GM21529 (cell line): ENCODE measurements at regions not wholly inside any gene's neighbourhood (a gene's known extent, or its start where the extent isn't known, plus 50 kb on each side); places are given as distances from the start of the nearest gene placed in this dataset.
"Not testable (repeated sequence)": the region's sequence is repeated elsewhere in the genome, so short reads cannot be mapped to it uniquely, and the experiment has no call there.

ENCODE experiments used
- ATAC-seq: cut with Tn5 transposase; IDR thresholded peaks from one replicate; pipeline ENCODE4 v1.9.1; 2021; ENCODE audit not compliant: unreplicated experiment

GRCh38 chr7:128561116-128561722 is 84.7 kb downstream of the METTL2B start:
- peak; percentile 65 for ATAC-seq

- ATAC-seq: not testable (repeated sequence)
Measured at GRCh38 chr7:128562795-128563194, 86.2 kb downstream of the METTL2B start.

- ATAC-seq: not testable (repeated sequence)
Measured at GRCh38 chr7:128564123-128564700, 87.7 kb downstream of the METTL2B start.

GRCh38 chr7:128564932-128565864 is 88.7 kb downstream of the METTL2B start:
- not testable (repeated sequence) for ATAC-seq

- not testable (repeated sequence) for ATAC-seq
Measured at GRCh38 chr7:128575277-128575676, 96.8 kb upstream of the GARIN1A start.

- not testable (repeated sequence) for ATAC-seq
Measured at GRCh38 chr7:128576953-128577352, 95.1 kb upstream of the GARIN1A start.

GRCh38 chr7:128579843-128580242 is 92.2 kb upstream of the GARIN1A start:
- not testable (repeated sequence) for ATAC-seq

- not testable (repeated sequence) for ATAC-seq
Measured at GRCh38 chr7:128581100-128581499, 91.0 kb upstream of the GARIN1A start.

GRCh38 chr7:128581825-128582561 is 90.1 kb upstream of the GARIN1A start:
- ATAC-seq: not testable (repeated sequence)

GRCh38 chr7:128586715-128587114 is 85.4 kb upstream of the GARIN1A start:
- ATAC-seq: not testable (repeated sequence)

GRCh38 chr7:128591705-128592104 is 80.4 kb upstream of the GARIN1A start:
- ATAC-seq: no peak

- not testable (repeated sequence) for ATAC-seq
Measured at GRCh38 chr7:128592209-128592608, 79.9 kb upstream of the GARIN1A start.

- ATAC-seq: not testable (repeated sequence)
Measured at GRCh38 chr7:128594061-128594460, 78.0 kb upstream of the GARIN1A start.

- not testable (repeated sequence) for ATAC-seq
Measured at GRCh38 chr7:128596336-128597128, 75.6 kb upstream of the GARIN1A start.

GRCh38 chr7:128598946-128599345 is 73.1 kb upstream of the GARIN1A start:
- ATAC-seq: not testable (repeated sequence)

- peak; percentile 85 for ATAC-seq
Measured at GRCh38 chr7:128608678-128609421, 63.2 kb upstream of the GARIN1A start.

- not testable (repeated sequence) for ATAC-seq
Measured at GRCh38 chr7:128613366-128613765, 58.7 kb upstream of the GARIN1A start.

GRCh38 chr7:128614812-128615211 is 57.3 kb upstream of the GARIN1A start:
- not testable (repeated sequence) for ATAC-seq

GRCh38 chr7:128616799-128617198 is 55.3 kb upstream of the GARIN1A start:
- ATAC-seq: not testable (repeated sequence)
